ENCODE measurements at regions not wholly inside any gene's neighbourhood (a gene's known extent, or its start where the extent isn't known, plus 50 kb on each side); places are given as distances from the start of the nearest gene placed in this dataset.

DNA sequence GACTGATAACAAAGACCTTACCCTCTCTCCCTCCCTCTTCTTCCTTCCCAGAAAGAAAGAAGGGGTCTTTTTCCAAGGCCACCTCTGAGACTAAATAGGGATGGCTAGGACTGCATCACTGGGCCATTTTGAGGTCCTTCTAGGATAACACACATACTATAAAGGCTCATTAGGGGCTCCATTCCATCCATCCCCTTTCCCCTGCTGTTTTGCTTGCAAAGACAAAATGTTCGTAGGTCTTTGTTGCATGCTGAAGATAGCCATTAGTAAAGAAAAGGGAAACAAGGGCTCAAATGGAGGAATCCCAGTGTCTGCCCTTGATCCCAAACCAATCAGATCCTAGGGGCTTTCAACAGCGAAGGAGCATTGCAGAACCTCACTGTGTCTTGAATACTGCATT, 344.3 kb downstream of the CYP26B1 start:
- no peak for ATAC-seq

DNA sequence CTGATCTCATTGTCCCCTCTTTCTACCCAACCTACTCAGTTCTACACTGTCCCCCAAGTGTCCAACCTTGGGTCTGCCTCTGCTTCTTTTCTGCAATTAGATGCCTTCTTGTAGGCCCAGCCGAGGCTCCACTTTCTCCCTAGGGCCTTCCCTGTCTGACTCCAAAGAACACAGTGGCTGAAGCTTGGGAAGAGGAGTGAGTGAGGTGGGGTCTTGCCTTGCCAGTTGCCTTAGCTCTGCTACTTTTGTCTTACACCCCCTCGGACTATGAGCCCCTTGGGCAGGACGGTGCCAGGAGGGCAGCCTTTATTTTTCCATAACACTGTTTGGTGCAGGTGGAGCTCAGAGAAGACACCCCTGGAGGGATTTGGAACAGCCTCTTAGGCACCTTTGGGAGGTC, 345.1 kb downstream of the CYP26B1 start:
- ATAC-seq: no peak

DNA sequence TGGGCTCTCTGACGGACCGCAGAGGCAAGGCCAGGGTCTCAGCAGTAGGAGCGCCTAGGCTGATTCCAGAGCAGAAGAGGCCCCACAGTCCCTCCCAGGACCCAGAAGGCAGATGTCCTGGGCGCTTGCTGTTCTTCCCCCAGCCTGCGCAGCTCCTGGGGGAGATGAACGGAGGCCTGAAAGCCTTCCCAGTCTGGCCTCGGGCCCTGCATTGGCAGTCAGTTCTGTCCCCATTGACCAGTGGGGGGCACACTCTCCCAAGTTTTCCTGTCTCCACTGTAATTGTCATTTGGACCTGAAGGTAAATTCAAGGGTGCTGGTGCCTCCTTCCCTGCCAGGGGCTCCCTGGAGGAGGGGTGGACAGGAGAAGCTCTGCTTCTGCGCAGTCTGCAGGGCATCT, 345.7 kb downstream of the CYP26B1 start:
- no peak for ATAC-seq

DNA sequence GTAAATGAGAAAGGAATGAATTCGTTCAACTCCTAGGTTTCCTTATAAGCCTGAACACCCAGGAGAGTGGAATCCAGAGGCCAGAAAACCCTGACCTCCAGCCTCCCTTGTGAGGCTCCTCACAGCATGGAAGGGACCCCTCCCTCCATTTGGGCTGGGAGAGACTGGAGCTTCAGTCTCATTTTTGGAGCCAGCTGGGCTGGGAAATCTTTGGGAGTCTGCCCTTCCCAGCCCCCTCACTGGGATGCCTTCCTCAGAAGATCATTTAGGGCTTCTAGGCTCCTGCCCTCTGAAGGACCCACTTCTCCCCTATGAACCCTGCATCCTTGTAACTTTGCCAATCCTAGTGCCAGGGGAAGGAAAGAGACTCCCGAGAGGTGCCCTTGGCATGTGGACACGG, 346.1 kb downstream of the CYP26B1 start:
- no peak for ATAC-seq

DNA sequence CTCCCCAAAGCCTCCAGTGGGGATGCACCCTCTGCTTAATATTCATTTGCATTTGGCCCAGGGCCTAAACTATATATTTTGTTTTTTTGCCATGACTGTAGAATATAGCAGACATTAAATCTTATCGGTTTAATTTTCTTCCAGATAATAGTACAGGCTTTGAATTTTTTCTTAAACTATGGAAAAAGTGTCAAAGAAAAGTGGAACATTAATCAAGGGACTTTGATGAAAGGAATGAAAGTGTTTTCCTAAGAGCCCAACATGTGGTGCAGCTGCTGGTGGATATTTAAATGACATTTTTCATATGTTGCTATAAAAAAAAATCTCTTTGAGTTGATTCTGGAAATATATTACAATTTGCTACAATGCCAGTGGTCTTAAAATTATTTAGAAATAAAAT, 346.8 kb downstream of the CYP26B1 start:
- no peak for ATAC-seq

DNA sequence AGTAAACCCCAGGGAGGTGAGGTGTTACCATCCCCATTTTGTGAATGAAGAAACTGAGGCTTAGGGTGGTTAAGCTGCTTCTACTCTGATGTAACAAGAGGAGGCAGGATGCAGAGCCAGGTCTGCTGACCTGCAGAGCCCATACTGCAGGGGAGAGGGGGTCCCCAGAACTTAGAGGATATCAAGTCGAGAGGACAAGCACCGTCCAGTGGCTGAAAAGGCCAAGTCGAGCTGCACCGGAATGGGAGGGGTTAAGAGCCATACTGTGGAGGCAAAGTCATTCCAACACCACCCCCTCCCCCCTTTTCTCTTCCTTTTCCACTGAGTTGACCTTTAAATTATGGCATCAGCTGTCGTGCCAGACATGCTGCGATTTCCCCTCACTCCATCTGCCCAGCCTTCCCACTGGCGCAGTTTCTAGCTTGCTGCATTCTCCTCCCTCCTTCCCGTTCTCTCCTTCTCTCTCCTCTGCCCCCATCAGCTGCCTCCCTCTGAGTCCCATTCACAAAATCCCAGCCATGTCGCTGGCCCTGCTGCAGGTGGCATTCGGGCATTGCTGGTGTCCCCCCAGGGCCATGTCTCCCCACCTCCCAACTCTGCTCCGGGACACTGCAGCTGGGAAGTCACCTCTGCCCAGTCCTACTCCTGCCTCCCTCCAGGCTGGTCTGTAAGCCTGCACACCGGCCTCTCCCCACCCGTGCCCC, 346.9 kb downstream of the DYSF start:
- no peak for ATAC-seq

DNA sequence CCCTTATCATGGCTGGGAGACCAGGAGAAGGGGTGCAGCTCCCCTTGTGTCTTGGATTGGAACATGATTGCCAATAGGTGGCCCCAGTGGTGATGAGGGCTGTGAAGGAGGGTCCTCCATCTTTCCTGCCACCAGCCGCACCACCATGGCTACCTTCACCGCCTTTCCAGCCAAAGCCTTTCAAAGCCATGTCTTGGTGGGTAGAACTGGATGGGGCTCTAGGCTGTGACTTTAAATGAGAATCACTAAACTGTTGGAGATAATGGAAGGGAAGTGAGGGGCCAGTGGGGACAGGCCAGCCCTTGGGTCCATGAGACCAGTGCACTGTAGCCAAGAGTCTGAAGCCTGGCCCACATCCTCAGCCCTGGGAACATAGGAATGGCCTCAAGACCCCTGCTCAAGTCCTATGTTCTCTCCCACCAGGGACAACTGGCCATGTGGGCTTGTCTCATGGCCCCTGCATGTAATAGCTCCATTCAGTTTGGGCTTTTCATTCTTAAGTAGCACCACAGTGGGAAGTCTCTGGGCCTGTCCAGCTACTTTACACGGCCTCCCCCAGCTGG, 345.7 kb downstream of the DYSF start:
- ATAC-seq: no peak

DNA sequence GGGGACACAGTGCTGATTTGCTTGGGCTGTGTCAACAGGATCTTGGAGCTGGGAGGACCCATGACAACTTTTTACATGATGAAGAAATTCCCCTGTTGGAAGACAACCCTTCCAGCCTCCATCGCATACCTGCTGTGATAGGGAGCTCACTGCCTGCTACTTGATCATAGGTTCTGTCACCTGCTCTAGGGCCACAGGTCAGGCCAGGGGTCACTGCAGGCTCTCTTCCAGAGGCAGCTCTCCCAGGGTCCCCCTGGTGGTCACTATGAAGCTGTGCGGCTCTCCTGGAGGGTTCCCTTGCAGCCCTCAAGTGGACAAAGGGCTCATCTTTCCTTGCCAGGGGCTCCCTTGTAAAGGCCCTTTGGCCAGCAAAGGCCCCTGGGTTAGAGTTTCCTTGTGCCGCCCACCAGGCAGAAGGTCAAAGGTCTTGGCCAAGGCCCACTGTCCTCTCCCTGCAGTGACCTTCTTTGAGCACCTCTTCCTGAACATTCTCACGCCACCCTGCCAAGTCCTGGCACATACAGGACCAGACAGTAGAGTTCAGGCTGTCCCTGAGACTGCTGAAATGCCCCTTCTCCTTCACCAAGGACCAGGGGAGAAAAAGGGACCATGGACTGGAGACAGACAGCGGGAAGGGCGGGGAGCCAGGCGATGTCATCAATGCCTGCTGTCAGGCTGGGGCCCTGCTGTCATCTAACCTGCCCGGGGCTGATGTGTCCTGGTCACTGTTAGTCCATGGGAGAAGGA, 345.1 kb downstream of the DYSF start:
- ATAC-seq: no peak

DNA sequence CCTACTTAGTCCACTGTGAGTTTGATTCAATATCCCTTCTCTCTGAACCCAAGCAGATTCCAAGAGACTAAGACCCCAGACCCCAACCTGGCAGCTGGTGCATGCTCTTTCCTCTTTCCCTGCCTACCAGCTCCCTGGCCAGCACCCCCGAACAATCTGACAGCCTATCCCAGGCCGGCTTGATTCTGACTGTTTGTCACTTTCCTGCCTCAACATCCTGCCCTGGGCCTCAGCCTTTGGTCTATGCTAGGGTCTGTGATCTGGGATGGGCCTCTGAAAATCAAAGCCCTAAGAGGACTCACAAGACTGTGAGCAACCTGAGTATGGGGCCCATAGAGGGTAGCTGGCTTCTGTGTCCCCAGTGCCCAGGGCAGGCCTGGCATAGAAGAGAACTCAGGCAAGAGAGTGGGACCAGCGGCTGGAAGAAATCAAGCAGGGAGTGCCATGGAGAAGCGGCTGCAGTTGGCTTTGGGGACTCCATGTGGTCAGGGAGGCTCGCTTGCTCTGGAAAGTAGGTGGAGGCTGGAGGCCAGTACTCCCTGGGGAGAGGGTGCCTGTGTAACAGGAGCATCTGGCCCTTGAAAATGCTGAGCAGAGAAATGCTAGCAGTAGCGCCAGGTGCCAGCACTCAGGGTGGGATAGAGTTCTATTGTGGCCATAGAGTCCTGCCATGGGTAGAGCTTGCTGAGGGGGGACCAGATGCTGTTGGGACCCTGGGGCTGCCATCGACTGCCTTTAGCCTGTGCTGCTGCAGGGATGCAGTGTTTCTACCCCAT, 343.9 kb downstream of the DYSF start:
- ATAC-seq: no peak

DNA sequence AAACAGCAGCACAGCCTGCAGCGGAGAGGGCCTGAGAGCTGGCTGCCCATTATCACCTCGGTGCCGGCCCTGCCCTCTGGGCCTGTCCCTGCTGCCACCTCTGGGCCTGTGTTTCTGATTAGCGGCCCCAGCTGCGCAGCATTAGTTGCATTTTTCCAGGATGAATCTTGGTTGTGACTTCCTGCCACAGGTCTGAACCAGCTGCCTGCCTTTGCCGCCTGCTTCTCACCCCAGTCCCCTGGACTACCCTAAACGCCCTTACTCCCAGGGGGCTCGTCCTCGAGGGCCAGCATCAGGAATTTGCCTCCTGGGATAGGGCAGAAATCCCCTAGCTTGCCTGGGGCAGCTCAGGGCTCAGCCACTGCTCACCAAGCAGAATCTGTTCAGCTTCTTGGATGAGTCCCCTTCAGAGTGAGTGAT, 342.8 kb downstream of the DYSF start:
- ATAC-seq: no peak

DNA sequence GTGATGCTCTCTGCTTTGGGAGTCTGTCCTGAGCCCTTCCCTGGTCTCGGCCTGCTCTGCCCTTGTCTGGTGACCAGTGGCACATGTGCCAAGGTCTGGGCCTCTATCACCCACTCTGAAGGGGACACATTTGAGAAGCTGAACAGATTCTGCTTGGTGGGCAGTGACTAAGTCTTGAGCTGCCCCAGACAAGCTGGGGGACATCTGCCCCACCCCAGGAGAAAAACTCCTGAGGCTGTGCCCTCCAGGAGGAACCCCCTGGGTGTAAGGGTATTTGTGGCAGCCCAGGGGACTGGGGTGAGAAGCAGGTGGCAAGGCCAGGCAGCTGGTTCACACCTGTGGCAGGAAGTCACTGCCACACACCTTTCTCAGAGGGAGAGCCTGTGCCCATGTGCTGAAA, 342.1 kb downstream of the DYSF start:
- no peak for ATAC-seq

DNA sequence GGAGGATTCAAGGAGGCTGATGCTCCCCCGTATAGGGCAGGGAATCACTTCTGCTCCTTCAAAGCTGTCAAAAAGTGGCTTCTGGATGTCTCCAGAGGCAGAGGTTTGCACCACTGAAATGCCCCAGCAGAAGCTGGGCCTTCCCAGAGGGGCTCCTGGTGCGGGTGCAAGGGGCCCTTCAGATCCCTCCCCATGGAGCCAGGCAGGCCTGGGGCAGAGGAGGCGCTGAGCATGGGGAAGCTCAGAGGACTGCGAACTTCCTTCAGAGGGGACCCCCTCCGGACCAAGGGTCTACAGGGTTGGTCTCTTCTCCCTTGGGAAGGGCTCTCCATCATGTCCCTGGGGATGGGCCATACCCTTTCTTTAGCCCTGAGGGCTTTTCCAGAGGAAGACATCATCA, 341.2 kb downstream of the DYSF start:
- ATAC-seq: no peak

DNA sequence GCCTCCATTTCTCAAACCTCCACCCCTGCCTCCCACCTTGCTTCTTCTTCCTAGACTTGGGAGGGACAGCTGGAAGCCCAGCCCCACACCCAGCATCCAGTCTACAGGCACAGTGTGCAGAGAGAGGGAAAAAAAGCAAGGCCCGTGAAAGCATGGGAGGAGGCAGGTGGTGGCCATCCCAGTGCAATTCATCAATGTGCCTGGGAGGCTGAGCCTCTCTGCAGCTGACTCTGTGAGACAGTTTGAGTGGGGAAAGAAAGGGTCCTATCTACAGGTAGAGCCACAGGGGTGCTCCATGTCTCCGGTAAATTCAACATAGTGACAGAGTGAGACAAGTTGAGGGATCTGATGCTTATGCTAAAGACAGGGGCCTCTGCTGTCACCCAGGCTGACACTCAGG, 340.6 kb downstream of the DYSF start:
- no peak for ATAC-seq

DNA sequence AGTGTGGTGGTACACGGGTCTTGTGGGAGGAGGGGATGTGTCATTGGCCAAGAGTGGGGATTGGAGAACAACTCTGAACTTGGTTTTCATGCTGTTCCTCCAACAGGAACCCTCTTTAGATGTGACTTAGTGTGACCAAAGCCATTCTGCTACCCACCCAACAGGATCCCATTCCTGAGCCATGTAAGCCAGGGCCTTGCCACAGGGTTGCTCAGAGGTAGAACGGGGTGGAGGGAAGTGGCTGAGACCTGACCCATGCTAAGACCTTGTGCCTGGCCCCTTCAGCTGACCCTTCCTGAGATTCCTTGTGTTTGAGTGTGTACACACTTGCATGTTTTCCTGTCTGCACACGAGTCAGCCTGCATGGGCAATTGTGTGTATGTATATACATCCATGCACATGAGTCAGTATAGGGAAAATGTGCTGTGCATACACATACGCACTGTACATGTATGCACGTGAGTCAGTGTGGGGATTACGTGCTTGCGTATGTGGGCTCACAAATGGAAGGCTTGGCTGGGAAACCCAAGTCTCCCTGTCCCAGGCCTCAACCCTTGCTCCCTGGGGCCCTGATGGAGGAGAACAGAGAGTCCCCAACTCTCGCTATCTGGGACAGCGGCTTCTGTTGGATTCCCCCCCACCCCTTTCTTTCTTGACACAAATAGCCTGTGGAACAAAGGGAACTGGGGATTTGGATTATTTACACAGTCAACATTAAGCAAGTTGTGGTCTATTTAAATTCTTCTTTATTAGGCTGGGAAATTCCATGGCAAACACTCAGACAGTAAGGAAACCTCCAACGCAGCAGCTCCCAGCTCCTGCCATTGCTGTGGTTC, 339.8 kb downstream of the DYSF start:
- ATAC-seq: no peak

DNA sequence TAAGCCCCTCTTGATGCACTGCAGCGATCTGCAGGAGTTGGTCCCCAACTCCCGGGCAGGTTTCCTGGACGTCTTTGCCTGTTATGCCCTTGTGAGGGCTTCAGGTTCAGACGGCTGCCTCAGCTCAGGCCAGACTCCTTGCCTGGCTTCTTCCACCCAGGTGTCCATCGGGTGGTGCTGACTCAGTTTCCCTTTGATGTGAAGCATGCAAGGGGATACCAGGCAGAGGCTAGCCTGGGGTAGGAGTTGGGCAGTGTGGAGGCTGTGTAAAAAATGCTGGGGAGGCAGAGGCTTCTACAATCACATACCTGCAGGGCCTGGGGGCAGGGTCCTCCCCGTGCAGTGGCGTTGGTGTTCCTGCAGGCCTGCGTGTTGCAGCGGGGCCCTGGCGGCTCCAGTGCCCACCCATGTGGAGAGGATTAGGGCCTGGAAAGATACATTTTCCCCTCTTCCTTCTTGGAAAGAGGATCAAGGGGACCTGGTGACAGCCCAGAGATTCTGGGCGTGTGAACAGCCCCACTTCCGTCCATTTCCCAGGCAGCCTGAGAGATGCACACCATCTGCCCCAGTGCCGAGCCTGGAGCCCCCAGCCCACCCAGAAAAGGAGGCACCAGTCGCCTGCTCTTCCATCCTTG, 338.3 kb downstream of the DYSF start:
- ATAC-seq: no peak

DNA sequence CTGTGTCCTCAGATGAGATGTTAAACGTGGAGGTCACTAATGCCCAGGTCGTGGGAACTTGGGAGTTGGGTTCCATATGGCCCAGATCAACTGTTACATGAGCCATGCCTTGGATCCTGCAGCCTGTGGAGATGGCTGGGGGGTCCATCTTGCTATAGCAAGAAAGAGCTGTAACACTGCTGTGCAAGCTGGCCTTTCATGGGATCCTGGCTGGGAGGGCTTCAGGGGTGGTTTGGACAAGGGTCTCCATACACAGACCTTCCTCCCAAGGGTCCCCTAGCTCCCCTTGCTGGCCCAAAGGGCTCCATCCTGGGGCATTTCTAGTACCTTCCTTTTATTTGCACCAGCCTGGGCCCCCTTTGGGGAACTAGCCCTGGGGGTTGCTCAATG, 337.7 kb downstream of the DYSF start:
- ATAC-seq: no peak

DNA sequence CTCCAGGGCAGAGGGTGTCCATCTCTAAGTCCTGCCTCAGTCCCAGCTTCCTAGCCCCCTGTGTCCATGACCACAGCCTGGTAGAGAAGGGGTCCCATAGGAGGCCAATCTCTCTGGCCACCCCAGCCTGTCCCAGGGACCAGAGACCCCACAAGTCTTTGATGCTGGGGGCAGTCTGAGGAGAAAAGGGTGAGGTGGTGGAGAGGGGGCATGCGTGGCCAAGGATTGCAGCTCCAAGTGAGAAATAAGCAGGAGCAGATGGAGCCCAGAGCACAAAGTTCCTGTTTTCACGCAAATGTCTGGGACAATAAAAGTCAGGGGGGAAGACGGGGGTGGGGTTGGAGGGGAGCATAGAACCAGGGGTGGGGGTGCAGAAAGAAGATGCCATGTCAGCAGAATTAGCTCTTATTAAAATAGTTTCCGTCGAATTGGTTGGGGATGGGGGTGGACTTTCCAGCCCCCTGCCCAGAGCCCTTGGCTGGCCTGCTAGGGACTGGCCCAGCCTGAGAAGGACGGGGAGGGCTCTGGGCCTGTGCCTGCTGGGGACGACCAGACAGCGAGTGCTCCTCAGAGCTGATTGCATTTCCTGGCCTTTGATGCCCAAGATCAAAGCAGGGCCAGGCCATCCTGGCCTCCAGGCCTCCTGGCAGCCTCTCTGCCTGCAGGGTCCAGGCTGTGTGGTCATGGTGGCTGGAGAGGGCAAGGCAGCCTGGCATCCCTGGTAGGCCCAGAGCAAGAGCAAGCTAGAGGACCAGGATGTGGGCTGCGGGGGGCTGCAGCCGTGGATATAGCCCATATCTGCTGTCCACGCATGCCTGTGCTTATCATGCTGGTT, 337.1 kb downstream of the DYSF start:
- ATAC-seq: no peak

DNA sequence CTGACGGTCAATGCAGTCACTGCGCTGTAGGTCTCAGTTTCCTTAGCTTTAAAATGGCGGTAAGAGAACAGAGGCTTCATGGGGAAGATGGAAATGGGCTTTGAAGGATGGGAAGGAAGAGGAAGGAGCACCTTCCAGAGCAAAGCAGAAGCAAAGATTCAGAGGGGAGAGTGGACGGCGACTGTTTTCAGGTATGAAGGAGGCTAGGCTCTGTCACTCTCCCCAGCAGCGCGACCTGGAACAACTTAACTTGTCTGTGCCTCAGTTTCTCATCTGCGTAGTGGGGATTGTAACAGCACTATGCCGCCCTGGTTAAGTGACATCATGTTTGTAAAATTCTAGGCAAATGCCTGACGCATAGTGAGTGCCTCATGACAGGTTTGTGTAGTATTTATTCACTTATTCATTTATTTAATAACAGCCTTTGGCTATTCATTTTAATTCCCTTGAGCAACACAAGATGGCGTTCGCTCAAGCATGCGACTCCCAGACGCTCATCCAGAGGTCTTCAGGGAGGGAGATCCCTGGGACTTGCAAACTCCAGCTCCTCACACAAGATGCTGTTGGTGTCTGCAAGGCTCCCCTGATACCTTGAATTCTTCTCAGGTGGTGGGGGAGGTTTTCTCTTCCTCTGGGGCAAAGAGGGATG, 336.3 kb downstream of the DYSF start:
- ATAC-seq: no peak

DNA sequence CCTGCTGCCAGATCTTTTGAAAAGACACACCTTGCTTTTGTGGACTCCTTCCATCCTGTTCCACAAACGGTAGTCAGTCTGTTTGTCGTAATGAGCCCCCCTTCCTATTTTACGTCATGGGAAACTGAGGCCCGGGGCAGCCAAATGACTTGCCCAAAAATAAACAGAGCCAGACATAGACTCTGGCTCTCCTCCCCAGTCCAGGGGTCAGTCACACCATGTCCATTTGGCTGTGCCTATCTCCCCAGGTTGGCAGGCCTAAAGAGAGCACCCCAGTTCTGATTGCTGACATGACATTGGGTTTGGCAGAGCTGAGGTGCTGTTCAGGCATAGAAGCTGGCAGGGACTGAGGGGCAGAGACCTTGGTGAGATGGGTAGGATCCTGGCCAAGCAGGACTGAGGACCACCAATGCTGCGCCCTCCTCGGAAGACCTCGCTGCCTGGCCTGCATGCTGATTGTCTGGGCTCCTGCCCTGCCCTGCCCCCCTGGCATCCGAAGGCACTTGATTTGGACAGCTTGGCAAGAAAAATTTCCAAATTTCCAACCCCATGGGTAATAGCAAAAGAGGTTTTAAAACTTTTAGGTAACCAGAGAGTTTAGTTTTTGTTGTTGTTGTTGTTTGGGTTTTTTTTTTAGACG, 335.4 kb downstream of the DYSF start:
- no peak for ATAC-seq

DNA sequence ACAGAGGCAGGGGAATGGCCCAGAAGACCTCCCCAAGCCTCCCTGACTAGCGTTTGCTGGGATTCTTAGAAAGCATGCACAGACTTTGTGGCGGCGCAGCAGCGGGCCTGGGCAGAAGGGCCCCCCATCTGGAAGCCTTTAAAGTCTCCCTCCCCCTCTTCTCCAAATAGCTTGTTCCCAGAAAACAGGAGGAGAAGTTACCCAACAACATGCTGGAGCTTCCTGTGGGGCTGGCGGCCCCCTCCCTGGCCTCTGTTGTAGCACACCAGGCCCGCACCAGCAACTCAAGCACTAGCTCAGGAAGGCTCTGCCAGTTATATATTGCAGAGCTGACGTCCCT, 334.8 kb downstream of the DYSF start:
- no peak for ATAC-seq

Measured in activated CD4-positive, CD25-positive, alpha-beta regulatory T cell treated with anti-CD3 and anti-CD28 coated beads, Interleukin-2, amount 50 U/mL, for 24 hours (primary cell).